ENCODE measurements at regions not wholly inside any gene's neighbourhood (a gene's known extent, or its start where the extent isn't known, plus 50 kb on each side); places are given as distances from the start of the nearest gene placed in this dataset.

DNA sequence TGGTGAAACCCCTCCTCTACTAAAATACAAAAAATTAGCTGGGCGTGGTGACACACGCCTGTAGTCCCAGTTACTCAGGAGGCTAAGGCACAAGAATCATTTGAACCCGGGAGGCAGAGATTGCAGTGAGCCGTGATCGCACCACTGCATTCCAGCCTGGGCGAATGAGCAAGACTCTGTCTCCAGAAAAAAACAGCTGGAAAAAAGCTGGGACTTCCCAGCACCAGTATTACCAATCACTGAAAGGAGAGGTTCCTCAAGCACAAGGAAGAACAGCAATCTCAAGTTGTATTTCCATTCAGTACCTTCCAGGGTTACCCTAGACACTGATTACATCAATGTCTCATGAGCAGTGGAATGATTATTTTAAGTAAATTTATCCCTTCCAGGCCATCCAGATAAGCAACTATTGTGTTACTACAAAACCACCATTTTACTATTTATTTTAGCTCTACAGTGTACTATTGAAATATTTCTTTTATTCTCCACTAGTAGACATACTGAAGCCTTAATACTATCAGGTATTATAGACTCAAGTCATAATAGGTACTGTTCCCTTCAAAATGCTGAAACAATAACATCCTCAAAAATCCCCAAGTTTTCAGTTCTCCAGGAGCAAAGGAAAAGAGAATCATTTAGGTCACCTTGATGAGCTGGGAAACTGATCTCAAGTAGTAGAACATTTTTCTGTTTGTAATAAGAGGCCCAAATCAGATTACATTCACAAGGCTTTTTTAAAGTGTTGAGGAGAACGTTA lies 54.8 kb upstream of the VGLL4 start:
- TF ChIP-seq, protein P1, sequence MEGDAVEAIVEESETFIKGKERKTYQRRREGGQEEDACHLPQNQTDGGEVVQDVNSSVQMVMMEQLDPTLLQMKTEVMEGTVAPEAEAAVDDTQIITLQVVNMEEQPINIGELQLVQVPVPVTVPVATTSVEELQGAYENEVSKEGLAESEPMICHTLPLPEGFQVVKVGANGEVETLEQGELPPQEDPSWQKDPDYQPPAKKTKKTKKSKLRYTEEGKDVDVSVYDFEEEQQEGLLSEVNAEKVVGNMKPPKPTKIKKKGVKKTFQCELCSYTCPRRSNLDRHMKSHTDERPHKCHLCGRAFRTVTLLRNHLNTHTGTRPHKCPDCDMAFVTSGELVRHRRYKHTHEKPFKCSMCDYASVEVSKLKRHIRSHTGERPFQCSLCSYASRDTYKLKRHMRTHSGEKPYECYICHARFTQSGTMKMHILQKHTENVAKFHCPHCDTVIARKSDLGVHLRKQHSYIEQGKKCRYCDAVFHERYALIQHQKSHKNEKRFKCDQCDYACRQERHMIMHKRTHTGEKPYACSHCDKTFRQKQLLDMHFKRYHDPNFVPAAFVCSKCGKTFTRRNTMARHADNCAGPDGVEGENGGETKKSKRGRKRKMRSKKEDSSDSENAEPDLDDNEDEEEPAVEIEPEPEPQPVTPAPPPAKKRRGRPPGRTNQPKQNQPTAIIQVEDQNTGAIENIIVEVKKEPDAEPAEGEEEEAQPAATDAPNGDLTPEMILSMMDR (IDR thresholded peaks at IDR 0.05; ENCODE audit: low read depth, low read length) = no peak
- TF ChIP-seq EZH2phosphoT487 (IDR thresholded peaks at IDR 0.05; ENCODE audit: low read depth) = no peak

Data from OCI-LY3 (cell line).